GM18951 (cell line): ENCODE measurements at regions not wholly inside any gene's neighbourhood (a gene's known extent, or its start where the extent isn't known, plus 50 kb on each side); places are given as distances from the start of the nearest gene placed in this dataset.

Source experiments
- POLR2A ChIP-seq: IDR thresholded peaks from 4 replicates; pipeline ENCODE4 v1.6.1; 2011; ENCODE audit warnings: mild to moderate bottlenecking; ENCODE audit not compliant: insufficient read length, insufficient read depth; ENCODE audit errors: extremely low read depth
- in situ Hi-C: fragments of 300-500 bp; cut with MboI; formaldehyde crosslinking; loops from one replicate; pipeline ENCODE4 v1.12.0; 2022; ENCODE audit warnings: low sequenced_read_pairs, mixed read lengths, inconsistent platforms; ENCODE audit not compliant: unreplicated experiment

GRCh38 chr1:59126366-59126765, 170.5 kb upstream of the FGGY start:
- in situ Hi-C loops = no loop called here
- no peak for TF ChIP-seq POLR2A

GRCh38 chr1:59128239-59128736, 168.6 kb upstream of the FGGY start:
- TF ChIP-seq POLR2A = no peak
- in situ Hi-C loops = no loop called here

DNA sequence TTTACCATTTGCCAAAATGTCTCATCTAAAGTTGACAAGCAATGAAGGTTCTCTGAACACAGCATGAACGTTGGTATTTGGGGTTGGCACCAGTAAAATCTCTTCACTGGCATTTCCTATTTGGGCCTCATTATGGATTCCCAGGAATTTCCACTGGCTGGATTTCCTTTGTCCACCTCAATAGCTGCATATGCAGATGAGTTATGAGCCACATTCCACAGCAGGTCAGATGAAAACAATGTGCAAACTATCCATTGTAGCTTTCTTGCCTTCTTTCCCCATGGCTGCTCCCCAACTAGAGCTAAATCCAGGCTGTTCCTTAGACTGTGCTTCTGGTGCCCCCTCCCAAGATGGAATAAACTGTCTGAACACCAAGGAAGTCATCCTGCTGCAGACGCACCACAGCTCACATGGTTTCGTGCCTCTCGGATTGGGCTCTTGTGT, 168.1 kb upstream of the FGGY start:
- in situ Hi-C loops = no loop called here
- TF ChIP-seq POLR2A = no peak

DNA sequence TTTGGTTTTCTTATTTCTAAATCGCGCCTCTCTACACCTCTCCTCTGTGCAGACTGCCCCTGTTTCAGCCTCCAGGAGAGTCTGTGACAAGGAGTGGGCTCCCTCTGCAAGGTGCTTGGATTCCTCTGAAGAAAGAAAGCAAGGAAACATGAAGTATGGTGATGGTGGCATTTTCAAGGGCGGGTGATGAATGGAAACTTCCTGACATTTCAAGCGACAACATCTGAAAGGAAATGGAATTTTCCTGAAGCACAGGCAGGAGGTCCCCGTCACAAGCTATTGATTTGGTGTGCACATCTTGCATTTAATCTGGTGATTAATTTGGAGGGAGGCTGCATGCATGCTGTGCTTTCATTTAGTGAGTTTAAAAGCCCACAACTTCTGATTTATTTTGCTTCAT, 164.6 kb upstream of the FGGY start:
- in situ Hi-C loops = no loop called here

DNA sequence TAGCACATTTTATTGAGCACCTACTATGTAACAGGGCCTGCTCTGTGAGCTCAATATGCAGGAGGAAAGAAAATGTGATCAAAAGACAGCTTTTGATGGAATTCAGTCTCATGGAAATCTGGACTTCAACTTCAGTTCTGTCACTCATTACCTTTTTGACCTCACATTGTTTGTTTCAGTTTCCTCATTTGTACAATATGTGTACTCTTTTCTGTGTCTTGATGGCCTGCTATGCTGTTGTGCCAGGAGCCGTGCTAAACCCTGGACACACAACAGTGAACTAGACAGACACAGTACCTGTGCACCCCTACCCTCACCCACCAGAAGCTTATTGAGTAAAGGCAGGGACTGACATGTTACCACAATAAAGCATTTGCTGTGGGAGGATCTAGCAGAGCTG, 162.9 kb upstream of the FGGY start:
- no peak for TF ChIP-seq POLR2A
- in situ Hi-C loops = no loop called here

More for the DNA sequence above, 164.6 kb upstream of the FGGY start:
- TF ChIP-seq POLR2A = no peak

- no peak for TF ChIP-seq POLR2A
- in situ Hi-C loops = no loop called here
These were observed 161.1 kb upstream of the FGGY start for GRCh38 chr1:59135761-59136255.

DNA sequence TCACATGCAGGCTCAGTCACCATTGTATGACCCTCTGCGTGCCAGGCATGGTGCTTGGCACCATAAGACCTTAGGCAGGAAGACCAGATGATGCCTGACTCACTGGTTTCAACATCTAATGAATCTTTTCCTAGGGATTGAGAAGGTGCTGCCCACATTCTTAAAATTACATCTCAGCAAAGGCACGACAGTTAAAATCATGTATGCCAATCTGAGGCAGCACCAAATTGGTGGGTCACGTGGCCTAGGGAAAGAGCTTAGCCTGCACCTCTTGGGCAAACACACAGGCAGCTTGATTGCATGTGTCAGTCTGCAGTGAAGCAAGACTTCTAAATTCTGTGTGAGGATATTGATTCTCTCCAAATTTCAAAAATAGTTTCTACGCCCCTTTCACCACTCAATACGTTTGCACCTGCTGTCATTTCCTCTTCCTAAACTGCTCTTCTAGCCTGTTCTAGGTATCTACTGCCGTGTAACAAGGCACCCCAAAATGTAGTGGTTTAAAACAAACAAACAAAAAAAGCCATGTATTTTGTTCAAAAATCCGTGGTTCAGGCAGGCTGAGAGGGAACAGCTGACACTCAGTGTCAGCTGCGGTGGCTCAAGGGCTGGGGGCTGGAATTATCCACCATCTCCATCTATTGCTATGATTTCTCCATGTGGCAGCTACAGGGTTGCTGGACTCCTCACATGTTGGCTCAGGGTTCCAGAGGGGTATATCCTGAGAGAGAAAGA, 160.2 kb upstream of the FGGY start:
- TF ChIP-seq POLR2A = no peak
- in situ Hi-C loops = no loop called here

DNA sequence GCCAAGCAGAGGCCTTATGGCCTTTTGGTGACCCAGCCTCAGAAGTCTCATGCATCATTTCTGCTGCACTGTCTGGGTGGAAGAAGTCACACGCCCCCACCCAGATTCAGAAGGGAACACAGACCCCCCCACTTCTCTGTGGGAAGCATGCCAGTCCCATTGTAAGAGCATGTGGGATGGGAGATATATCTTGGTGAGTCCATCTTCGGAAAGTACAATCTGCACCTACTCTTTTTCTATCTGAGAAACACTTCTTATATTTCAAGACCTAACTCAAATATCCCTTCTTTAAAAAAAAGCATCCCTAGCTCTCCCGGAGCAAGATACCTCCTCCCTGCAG, 159.6 kb upstream of the FGGY start:
- in situ Hi-C loops = no loop called here
- TF ChIP-seq POLR2A = no peak

DNA sequence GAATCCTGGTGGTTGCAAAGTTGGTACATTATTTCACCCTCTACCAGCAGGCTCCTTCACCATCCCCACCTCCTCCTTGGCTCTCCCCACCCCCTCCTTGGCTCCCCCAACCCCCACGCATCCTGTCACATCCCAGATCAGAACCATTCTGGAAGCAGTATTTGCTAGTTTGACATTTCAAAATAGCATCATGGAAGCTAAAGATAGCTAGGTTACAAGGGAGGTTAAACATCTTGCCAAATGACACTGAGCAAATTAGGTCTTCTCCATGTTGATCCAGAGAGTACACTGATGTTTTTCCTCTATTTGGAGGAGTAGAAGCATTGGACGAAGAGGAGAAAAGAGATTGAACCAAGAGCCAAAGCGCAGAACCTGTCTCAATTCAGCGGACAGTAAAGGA, 158.9 kb upstream of the FGGY start:
- in situ Hi-C loops = no loop called here
- TF ChIP-seq POLR2A = no peak

- in situ Hi-C loops = no loop called here
- TF ChIP-seq POLR2A = no peak
These were observed 158.5 kb upstream of the FGGY start for GRCh38 chr1:59138402-59138801.

DNA sequence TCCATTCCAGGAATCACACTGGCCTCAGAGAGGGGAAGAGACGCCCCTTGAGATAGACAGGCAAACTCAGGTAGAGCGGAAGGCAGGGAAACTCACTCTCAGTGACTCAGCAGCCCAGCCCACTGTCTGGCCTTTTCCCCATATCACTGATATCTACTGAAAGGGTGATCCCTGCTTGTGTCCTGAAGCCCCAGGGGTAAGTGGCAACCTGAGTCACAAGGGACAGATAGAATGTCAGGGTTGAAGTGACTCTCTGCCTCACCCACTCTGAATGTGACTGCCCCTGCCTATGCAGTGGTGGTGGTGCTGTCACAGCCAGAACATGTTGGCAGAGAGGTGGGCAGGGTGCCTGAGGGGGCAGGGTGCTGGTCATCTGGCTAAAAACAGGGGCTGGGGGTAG, 157.5 kb upstream of the FGGY start:
- in situ Hi-C loops = no loop called here
- TF ChIP-seq POLR2A = no peak

GRCh38 chr1:59141267-59141863, 155.5 kb upstream of the FGGY start:
- in situ Hi-C loops = no loop called here
- TF ChIP-seq POLR2A = no peak

- in situ Hi-C loops = no loop called here
- TF ChIP-seq POLR2A = no peak
These were observed 154.4 kb upstream of the FGGY start for GRCh38 chr1:59142311-59143132.
